Cardiac fibroblast (primary cell): ENCODE measurements at regions not wholly inside any gene's neighbourhood (a gene's known extent, or its start where the extent isn't known, plus 50 kb on each side); places are given as distances from the start of the nearest gene placed in this dataset.

Experiments
- DNase-seq, 2 donors: peaks; one replicate each; pipeline versions ENCODE4 v3.0.0 to v3.0.0-alpha.2; 2010; ENCODE audit warnings: low read depth in 2 of 2
- H3K4me3 ChIP-seq, 2 donors: replicated peaks in 1 of 2; 1 replicate in 1 of 2; 2 replicates in 1 of 2; pipeline ENCODE4 v1.5.1; 2011; ENCODE audit warnings: low read depth in 2 of 2, low read length in 2 of 2, mild to moderate bottlenecking in 2 of 2, moderate library complexity in 1 of 2
- CTCF ChIP-seq: IDR thresholded peaks from one replicate; pipeline ENCODE4 v1.5.1; 2011; ENCODE audit warnings: low read depth, mild to moderate bottlenecking, low read length, inconsistent platforms

- no peak for TF ChIP-seq CTCF
- no peak overlapping the region for H3K4me3 ChIP-seq
- DNase-seq = no peak
Measured at GRCh38 chr19:34847393-34847792, 74.4 kb upstream of the ZNF599 start.

- TF ChIP-seq CTCF = no peak
- no peak overlapping the region for H3K4me3 ChIP-seq
- no peak for DNase-seq
Measured at GRCh38 chr19:34844277-34844676, 71.3 kb upstream of the ZNF599 start.

GRCh38 chr19:34841780-34842179 lies 68.8 kb upstream of the ZNF599 start:
- H3K4me3 ChIP-seq = no peak overlapping the region
- no peak for DNase-seq
- TF ChIP-seq CTCF = no peak

GRCh38 chr19:34838753-34839431 lies 65.9 kb upstream of the ZNF599 start:
- DNase-seq = peak; percentile 5 to 17
- H3K4me3 ChIP-seq = peak overlapping the region in 1 of 2 donors; percentile 3
- TF ChIP-seq CTCF = peak; percentile 33

DNA sequence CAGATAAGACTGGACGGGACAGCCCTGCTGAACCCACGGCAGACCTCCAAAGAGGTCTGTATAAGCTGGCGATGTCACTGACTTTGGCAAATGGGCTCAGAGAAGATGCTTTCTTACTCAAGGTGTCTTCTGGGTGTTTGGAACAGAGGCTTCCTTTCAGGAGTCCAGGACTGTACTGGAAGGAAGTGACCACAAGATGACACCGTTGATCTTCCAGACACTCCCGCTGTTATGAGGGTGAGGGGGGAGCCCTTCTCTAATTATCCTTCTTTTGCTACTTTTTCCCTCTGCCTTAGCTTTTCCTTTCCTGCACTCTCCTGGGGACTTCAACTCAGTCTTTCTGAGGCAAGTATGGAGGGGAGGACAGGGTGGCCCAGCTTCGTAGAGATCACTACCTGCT lies 65.2 kb upstream of the ZNF599 start:
- DNase-seq = peak; percentile 14 to 25
- no peak overlapping the region for H3K4me3 ChIP-seq
- TF ChIP-seq CTCF = no peak

- no peak for TF ChIP-seq CTCF
- peak in 1 of 2 donors; percentile 45 for DNase-seq
- no peak overlapping the region for H3K4me3 ChIP-seq
Measured at GRCh38 chr19:34837262-34837661, 64.2 kb upstream of the ZNF599 start.

DNA sequence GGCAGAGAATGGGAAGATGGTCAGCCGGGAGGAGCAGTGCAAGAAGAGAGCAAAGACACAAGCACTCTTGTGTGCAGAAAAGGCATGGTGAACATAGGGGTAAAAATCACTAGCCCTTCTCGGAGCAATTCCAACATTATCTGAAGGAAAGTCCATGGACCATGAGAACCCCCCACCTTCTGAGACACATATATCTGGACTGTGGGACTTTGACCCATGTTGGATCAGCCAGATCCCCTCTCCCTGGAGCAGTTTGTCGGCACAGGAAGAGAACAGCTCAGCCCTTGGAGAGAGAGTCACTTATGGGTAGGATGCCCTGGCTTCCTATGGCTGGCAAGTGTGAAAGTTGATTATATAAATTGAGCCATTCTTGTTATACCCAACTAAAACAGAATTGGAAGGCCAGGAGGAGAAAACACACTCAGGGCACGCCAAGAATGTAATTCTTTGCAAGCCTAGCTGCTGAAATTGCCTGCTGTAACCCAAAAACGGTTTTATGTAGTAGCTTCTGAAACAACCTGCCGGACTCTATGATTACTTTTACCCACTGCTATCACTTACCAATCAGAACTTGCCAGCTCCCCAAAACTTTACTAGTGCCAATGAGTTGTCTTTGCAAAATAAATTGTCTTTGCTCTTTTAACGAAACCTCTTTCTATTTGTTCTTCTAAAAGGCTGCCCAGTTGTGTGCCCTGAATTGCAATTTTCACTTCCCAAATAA lies 62.8 kb upstream of the ZNF599 start:
- no peak overlapping the region for H3K4me3 ChIP-seq
- TF ChIP-seq CTCF = no peak
- DNase-seq = no peak
